OCI-LY7 (cell line): ENCODE measurements at regions not wholly inside any gene's neighbourhood (a gene's known extent, or its start where the extent isn't known, plus 50 kb on each side); places are given as distances from the start of the nearest gene placed in this dataset.

Source experiments
- BruUV-seq: library from RNA; stranded (reverse); fragments of 400-500 nt; replicated peaks from 2 replicates; lab custom pipeline; 2021; lab: Mats Ljungman, UMichigan
- CTCF ChIA-PET: fragments of 300-600 bp; sonication (Branson Sonifier 250); formaldehyde crosslinking; loops from one replicate; lab custom pipeline; 2022; ENCODE audit warnings: antibody characterized with exemption; ENCODE audit not compliant: unreplicated experiment; lab: Charles Lee
- POLR2A ChIA-PET: fragments of 300-600 bp; sonication (Branson Sonifier 250); formaldehyde crosslinking; loops from one replicate; lab custom pipeline; 2022; ENCODE audit warnings: antibody characterized with exemption; lab: Charles Lee
- DNase-seq: peaks from one replicate; pipeline ENCODE4 v3.0.0-alpha.2; 2015; ENCODE audit warnings: low spot score
- H2AFZ ChIP-seq: fragments of 200-600 bp; sonication (generic), shearing (Covaris generic); 2 replicates; pipeline ENCODE4 v1.6.1; 2014; ENCODE audit warnings: mild to moderate bottlenecking, antibody characterized with exemption, low read length, moderate library complexity
- H3K27ac ChIP-seq: fragments of 200-600 bp; sonication (generic); 2 replicates; pipeline ENCODE4 v1.5.1; 2014; ENCODE audit warnings: mixed run types, low read depth, mild to moderate bottlenecking, moderate library complexity, low read length, inconsistent platforms; ENCODE audit not compliant: poor library complexity, severe bottlenecking
- H3K36me3 ChIP-seq: fragments of 200-600 bp; sonication (generic); 2 replicates; pipeline ENCODE4 v1.6.1; 2014; ENCODE audit warnings: mild to moderate bottlenecking, antibody characterized with exemption, low read length, moderate library complexity, mixed read lengths; ENCODE audit not compliant: insufficient read depth
- H3K4me1 ChIP-seq: fragments of 200-600 bp; sonication (generic); 2 replicates; pipeline ENCODE4 v1.5.1; 2014; ENCODE audit warnings: mild to moderate bottlenecking, low read length; ENCODE audit not compliant: insufficient read depth, poor library complexity, severe bottlenecking
- H3K4me2 ChIP-seq: fragments of 200-600 bp; sonication (generic); 2 replicates; pipeline ENCODE4 v1.6.1; 2014; ENCODE audit warnings: mild to moderate bottlenecking, low read length
- H3K4me3 ChIP-seq: fragments of 200-600 bp; sonication (generic); 2 replicates; pipeline ENCODE4 v1.5.1; 2014; ENCODE audit warnings: mild to moderate bottlenecking, low read depth, low read length; ENCODE audit not compliant: poor library complexity, severe bottlenecking
- H3K79me2 ChIP-seq: fragments of 200-600 bp; sonication (generic); 2 replicates; pipeline ENCODE4 v1.6.1; 2016; ENCODE audit warnings: low read depth, mild to moderate bottlenecking, low read length, moderate library complexity, mixed read lengths; ENCODE audit not compliant: insufficient read depth
- H3K9me2 ChIP-seq: fragments of 200-600 bp; sonication (generic); 2 replicates; pipeline ENCODE4 v1.6.1; 2016; ENCODE audit warnings: mild to moderate bottlenecking, low read length, mixed read lengths; ENCODE audit not compliant: insufficient read depth
- H3K9me3 ChIP-seq: fragments of 200-600 bp; sonication (generic); 2 replicates; pipeline ENCODE4 v1.6.1; 2014; ENCODE audit warnings: mild to moderate bottlenecking, mixed run types, low read length, mixed read lengths
- H4K20me1 ChIP-seq: fragments of 200-600 bp; sonication (generic); 2 replicates; pipeline ENCODE4 v1.6.1; 2014; ENCODE audit warnings: mild to moderate bottlenecking, antibody characterized with exemption, low read length, moderate library complexity, mixed read lengths; ENCODE audit not compliant: insufficient read depth
- EZH2phosphoT487 ChIP-seq: fragments of 200-600 bp; sonication (generic); IDR thresholded peaks from 2 replicates; pipeline ENCODE4 v1.6.1; 2018; ENCODE audit warnings: low read depth, borderline replicate concordance, mild to moderate bottlenecking, mixed run types, antibody characterized with exemption, low read length, moderate library complexity, mixed read lengths
- intact Hi-C: fragments of 100-400 bp; cut with micrococcal nuclease; formaldehyde crosslinking; loops from one replicate; pipeline ENCODE4 v1.10.0; 2022; ENCODE audit not compliant: unreplicated experiment
- TF ChIP-seq, protein P1 (sequence below): fragments of 200-600 bp; sonication (generic); conservative IDR thresholded peaks from 2 replicates; pipeline ENCODE4 v1.5.1; 2014; ENCODE audit warnings: mild to moderate bottlenecking, antibody characterized with exemption, low read length, moderate library complexity, mixed read lengths

DNA sequence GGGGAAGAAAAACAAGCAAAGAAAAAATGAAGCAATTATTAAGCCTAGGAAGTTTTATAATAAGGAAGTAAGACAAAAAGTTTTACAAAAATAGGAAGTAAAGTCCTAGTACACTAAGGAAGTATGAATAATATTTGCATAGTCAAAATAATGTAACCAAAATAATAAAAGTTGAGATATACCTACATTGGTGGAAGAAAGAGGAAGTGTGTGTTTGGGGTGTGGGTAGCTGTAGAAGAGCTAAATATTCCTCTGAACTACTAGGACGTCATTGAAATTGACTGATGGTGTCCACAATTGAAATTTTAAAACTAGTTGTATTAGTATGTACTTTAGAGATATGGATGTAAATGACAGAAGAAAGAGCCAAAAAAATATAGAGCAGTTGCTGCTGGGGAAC, 228.4 kb upstream of the OTX2 start:
- Histone ChIP-seq H4K20me1 (no peaks in the 10 kb centered on the region), H3K9me2 (no peaks in the 10 kb centered on the region), H3K4me1 (peaks cover 11% of the 10 kb centered on the region), H3K27ac (no peak overlapping the region), H3K9me3 (no peaks in the 10 kb centered on the region), H3K4me3 (no peak overlapping the region), H3K36me3 (no peaks in the 10 kb centered on the region), H3K4me2 (peak overlapping the region; percentile 3; the same call in 1 of the 2 replicates), H3K79me2 (no peaks in the 10 kb centered on the region), H2AFZ (0 out of 2 replicates have a peak overlapping the region, but pooled peaks have one; percentile 31)
- ChIA-PET POLR2A (no interaction called here), CTCF (no interaction called here)
- TF ChIP-seq, protein P1, sequence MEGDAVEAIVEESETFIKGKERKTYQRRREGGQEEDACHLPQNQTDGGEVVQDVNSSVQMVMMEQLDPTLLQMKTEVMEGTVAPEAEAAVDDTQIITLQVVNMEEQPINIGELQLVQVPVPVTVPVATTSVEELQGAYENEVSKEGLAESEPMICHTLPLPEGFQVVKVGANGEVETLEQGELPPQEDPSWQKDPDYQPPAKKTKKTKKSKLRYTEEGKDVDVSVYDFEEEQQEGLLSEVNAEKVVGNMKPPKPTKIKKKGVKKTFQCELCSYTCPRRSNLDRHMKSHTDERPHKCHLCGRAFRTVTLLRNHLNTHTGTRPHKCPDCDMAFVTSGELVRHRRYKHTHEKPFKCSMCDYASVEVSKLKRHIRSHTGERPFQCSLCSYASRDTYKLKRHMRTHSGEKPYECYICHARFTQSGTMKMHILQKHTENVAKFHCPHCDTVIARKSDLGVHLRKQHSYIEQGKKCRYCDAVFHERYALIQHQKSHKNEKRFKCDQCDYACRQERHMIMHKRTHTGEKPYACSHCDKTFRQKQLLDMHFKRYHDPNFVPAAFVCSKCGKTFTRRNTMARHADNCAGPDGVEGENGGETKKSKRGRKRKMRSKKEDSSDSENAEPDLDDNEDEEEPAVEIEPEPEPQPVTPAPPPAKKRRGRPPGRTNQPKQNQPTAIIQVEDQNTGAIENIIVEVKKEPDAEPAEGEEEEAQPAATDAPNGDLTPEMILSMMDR, result no peak
- TF ChIP-seq EZH2phosphoT487, result no peak
- intact Hi-C loops, result no loop called here
- no peak for DNase-seq
- BruUV-seq, result no TSS peak

DNA sequence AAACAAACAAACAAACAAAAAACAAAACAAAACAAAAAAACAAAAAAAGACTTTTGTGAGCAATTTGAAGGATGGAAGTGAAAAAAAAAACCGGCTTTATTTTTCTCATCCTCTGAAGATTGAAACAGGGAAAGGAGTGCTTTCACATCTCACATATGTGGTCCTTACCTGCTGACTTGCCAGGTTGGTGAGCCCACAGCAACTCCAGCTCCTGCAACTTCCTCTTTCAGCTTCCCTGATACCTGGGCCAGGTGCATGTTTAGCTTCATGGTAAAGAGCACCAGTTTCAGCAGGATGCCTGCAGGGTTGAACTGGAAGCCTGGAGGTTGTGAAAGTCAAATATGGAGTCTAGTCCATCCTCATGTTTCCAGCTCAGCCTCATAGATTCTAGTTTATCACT, 221.2 kb upstream of the OTX2 start:
- H2AFZ ChIP-seq, result no peak overlapping the region
- no peak overlapping the region for H3K4me3 ChIP-seq
- TF ChIP-seq, protein P1, result no peak
- no peak for TF ChIP-seq EZH2phosphoT487
- H3K4me1 ChIP-seq, result no peaks in the 10 kb centered on the region
- no peak for DNase-seq
- H3K9me3 ChIP-seq, result no peaks in the 10 kb centered on the region
- intact Hi-C loops, result no loop called here
- ChIA-PET CTCF (no interaction called here), POLR2A (interaction anchor here (0.7 kb wide), 1 partner anchor 1072 kb away, joined by 4 read pairs; no protein-coding TSS in a partner anchor)
- BruUV-seq, result no TSS peak
- H3K4me2 ChIP-seq, result no peak overlapping the region
- no peaks in the 10 kb centered on the region for H3K9me2 ChIP-seq
- H3K79me2 ChIP-seq, result no peaks in the 10 kb centered on the region
- H3K27ac ChIP-seq, result no peak overlapping the region
- H3K36me3 ChIP-seq, result no peaks in the 10 kb centered on the region
- H4K20me1 ChIP-seq, result no peaks in the 10 kb centered on the region

DNA sequence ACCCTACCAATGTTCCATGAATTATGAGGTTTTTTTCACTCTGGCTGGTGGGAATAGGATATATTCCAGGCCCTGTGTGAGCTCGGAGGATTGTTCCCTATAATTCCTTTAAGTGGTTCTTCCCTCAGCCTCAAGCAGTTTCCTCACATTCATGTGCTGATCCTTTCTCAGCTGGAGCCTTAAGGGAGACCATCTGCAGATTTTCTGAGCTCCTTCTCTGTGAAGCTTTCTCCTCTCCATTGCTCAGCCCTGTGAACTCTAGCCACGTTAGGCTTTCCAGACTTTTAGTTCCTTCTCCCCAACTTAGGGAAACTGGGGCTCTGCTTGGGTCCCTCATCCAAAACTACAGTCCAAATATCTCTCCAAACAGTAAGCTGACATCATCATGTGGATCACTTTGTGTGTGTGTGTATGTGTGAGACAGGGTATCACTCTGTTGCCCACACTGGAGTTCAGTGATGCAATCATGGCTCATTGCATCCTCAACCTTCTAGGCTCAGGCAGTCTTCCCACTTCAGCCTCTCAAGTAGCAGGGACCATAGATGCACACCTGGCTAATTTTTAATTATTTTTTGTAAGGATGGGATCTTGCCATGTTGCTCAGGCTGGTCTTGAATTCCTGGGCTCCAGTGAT, 219.5 kb upstream of the OTX2 start:
- ChIA-PET POLR2A (no interaction called here), CTCF (no interaction called here)
- Histone ChIP-seq H3K36me3 (no peaks in the 10 kb centered on the region), H4K20me1 (no peaks in the 10 kb centered on the region), H3K9me3 (no peaks in the 10 kb centered on the region), H2AFZ (no peak overlapping the region), H3K4me2 (no peak overlapping the region), H3K9me2 (no peaks in the 10 kb centered on the region), H3K79me2 (no peaks in the 10 kb centered on the region), H3K4me3 (no peak overlapping the region), H3K4me1 (no peaks in the 10 kb centered on the region), H3K27ac (no peak overlapping the region)
- no TSS peak for BruUV-seq
- no peak for DNase-seq
- TF ChIP-seq, protein P1, result no peak
- TF ChIP-seq EZH2phosphoT487, result no peak
- intact Hi-C loops, result no loop called here
